RWPE2 (cell line): ENCODE measurements at regions not wholly inside any gene's neighbourhood (a gene's known extent, or its start where the extent isn't known, plus 50 kb on each side); places are given as distances from the start of the nearest gene placed in this dataset.
A peak's percentile ranks its signal among the peaks of the same experiment; 100 is the strongest.

Source experiments
- ATAC-seq: fragments of 200-7000 bp; cut with Tn5 transposase; 3 replicates; pipeline ENCODE4 v1.9.1; 2021; ENCODE audit warnings: low read depth
- DNase-seq: peaks from one replicate; pipeline ENCODE4 v3.0.0-alpha.2; 2020; ENCODE audit warnings: low spot score
- H3K27ac ChIP-seq: fragments of 450-650 bp; 2 replicates; pipeline ENCODE4 v1.5.1; 2017; ENCODE audit warnings: mild to moderate bottlenecking; ENCODE audit not compliant: poor library complexity, severe bottlenecking
- H3K27me3 ChIP-seq: fragments of 250-450 bp; sonication (Bioruptor Pico); 2 replicates; pipeline ENCODE4 v1.5.1; 2021; ENCODE audit warnings: mild to moderate bottlenecking, moderate library complexity; ENCODE audit not compliant: insufficient read depth, poor library complexity, severe bottlenecking
- H3K36me3 ChIP-seq: fragments of 250-450 bp; sonication (Bioruptor Pico); 2 replicates; pipeline ENCODE4 v1.5.1; 2020; ENCODE audit warnings: low read depth, mild to moderate bottlenecking, moderate library complexity
- H3K4me1 ChIP-seq: fragments of 250-450 bp; sonication (Bioruptor Pico); 2 replicates; pipeline ENCODE4 v1.5.1; 2021; ENCODE audit warnings: mild to moderate bottlenecking, moderate library complexity; ENCODE audit not compliant: insufficient read depth, poor library complexity, severe bottlenecking
- H3K4me3 ChIP-seq: fragments of 250-450 bp; sonication (Bioruptor Pico); 2 replicates; pipeline ENCODE4 v1.5.1; 2021; ENCODE audit warnings: mild to moderate bottlenecking, moderate library complexity; ENCODE audit not compliant: severe bottlenecking
- H3K9me3 ChIP-seq: fragments of 250-450 bp; sonication (Bioruptor Pico); 2 replicates; pipeline ENCODE4 v1.5.1; 2021; ENCODE audit warnings: mild to moderate bottlenecking, moderate library complexity; ENCODE audit not compliant: severe bottlenecking
- CTCF ChIP-seq: fragments of 450-650 bp; IDR thresholded peaks from one replicate; pipeline ENCODE4 v1.5.1; 2017; ENCODE audit warnings: mild to moderate bottlenecking, moderate library complexity; ENCODE audit not compliant: poor library complexity, severe bottlenecking

GRCh38 chr2:117127680-117128079 is 686.8 kb upstream of the DDX18 start:
- ATAC-seq (no peak), DNase-seq (no peak)
- Histone ChIP-seq H3K9me3 (no peaks in the 10 kb centered on the region), H3K4me1 (no peaks in the 10 kb centered on the region), H3K27ac (no peak overlapping the region), H3K4me3 (no peak overlapping the region), H3K36me3 (no peaks in the 10 kb centered on the region), H3K27me3 (no peaks in the 10 kb centered on the region)
- no peak for TF ChIP-seq CTCF

- ATAC-seq (no peak), DNase-seq (no peak)
- H3K9me3 ChIP-seq: no peaks in the 10 kb centered on the region
- no peaks in the 10 kb centered on the region for H3K4me1 ChIP-seq
- H3K27ac ChIP-seq: no peak overlapping the region
- H3K27me3 ChIP-seq: no peaks in the 10 kb centered on the region
- no peaks in the 10 kb centered on the region for H3K36me3 ChIP-seq
- H3K4me3 ChIP-seq: no peak overlapping the region
- TF ChIP-seq CTCF: no peak
Observed at GRCh38 chr2:117128461-117128860, 686.0 kb upstream of the DDX18 start.

GRCh38 chr2:117137371-117137770 is 677.1 kb upstream of the DDX18 start:
- Histone ChIP-seq H3K27ac (no peak overlapping the region), H3K9me3 (no peaks in the 10 kb centered on the region), H3K27me3 (no peaks in the 10 kb centered on the region), H3K36me3 (no peaks in the 10 kb centered on the region), H3K4me3 (no peak overlapping the region), H3K4me1 (no peaks in the 10 kb centered on the region)
- DNase-seq (no peak), ATAC-seq (no peak)
- no peak for TF ChIP-seq CTCF

- Histone ChIP-seq H3K4me1 (no peaks in the 10 kb centered on the region), H3K36me3 (no peaks in the 10 kb centered on the region), H3K4me3 (no peak overlapping the region), H3K9me3 (no peaks in the 10 kb centered on the region), H3K27me3 (peaks cover 2% of the 10 kb centered on the region), H3K27ac (no peak overlapping the region)
- TF ChIP-seq CTCF: no peak
- DNase-seq: no peak
- no peak for ATAC-seq
Observed at GRCh38 chr2:117169036-117169765, 645.3 kb upstream of the DDX18 start.

- peaks cover 2% of the 10 kb centered on the region for H3K27me3 ChIP-seq
- H3K27ac ChIP-seq: no peak overlapping the region
- ATAC-seq (0 out of 3 replicates have a peak, but pooled peaks have one; percentile 52), DNase-seq (no peak)
- H3K4me3 ChIP-seq: no peak overlapping the region
- no peaks in the 10 kb centered on the region for H3K4me1 ChIP-seq
- H3K36me3 ChIP-seq: no peaks in the 10 kb centered on the region
- no peaks in the 10 kb centered on the region for H3K9me3 ChIP-seq
- TF ChIP-seq CTCF: no peak
Observed at GRCh38 chr2:117170897-117171296, 643.6 kb upstream of the DDX18 start.
